A549 (cell line): ENCODE measurements at regions not wholly inside any gene's neighbourhood (a gene's known extent, or its start where the extent isn't known, plus 50 kb on each side); places are given as distances from the start of the nearest gene placed in this dataset.

Source experiments
- ATAC-seq, 2 experiments: fragments of 200-7000 bp in 1 of 2; fragments of >200 bp in 1 of 2; cut with Nextera tagmentation in 1 of 2; cut with Tn5 transposase in 1 of 2; 3 replicates each; pipeline versions ENCODE4 v1.8.0 to v1.9.1; 2018 to 2020; ENCODE audit warnings: mild to moderate bottlenecking in 1 of 2, moderate library complexity in 1 of 2
- CTCF ChIA-PET: fragments of 300-600 bp; sonication (Branson Sonifier 250); formaldehyde crosslinking; extraction: SDS; loops from one replicate; lab custom pipeline; 2021; ENCODE audit warnings: antibody characterized with exemption, inconsistent platforms; lab: Yijun Ruan, JAX
- POLR2A ChIA-PET: fragments of 350-600 bp; formaldehyde crosslinking; extraction: SDS; loops from one replicate; lab custom pipeline; 2021; ENCODE audit warnings: antibody characterized with exemption, inconsistent platforms; lab: Yijun Ruan, JAX
- DNase-seq, 2 experiments: peaks; one replicate each; pipeline versions ENCODE4 v3.0.0 to v3.0.0-alpha.2; 2011 to 2016; ENCODE audit warnings: low read depth in 1 of 2, low spot score in 1 of 2
- FAIRE-seq: peaks from 2 replicates; lab custom pipeline; 2011; peaks lifted over from hg19 to GRCh38; lab: Jason Lieb, UNC
- H3K27ac ChIP-seq, 2 experiments: fragments of >200 bp; sonication (Bioruptor Twin); formaldehyde crosslinking; 3 replicates each; pipeline ENCODE4 v1.5.1; 2016 to 2017
- H3K4me1 ChIP-seq: fragments of >200 bp; sonication (Bioruptor Twin); formaldehyde crosslinking; 3 replicates; pipeline ENCODE4 v1.6.1; 2016
- H3K4me2 ChIP-seq: fragments of >200 bp; sonication (Bioruptor Twin); formaldehyde crosslinking; 3 replicates; pipeline ENCODE4 v1.6.1; 2016
- H3K4me3 ChIP-seq: fragments of >200 bp; sonication (Bioruptor Twin); formaldehyde crosslinking; 3 replicates; pipeline ENCODE4 v1.5.1; 2016
- H3K9me3 ChIP-seq: fragments of >200 bp; sonication (Bioruptor Twin); formaldehyde crosslinking; 3 replicates; pipeline ENCODE4 v1.6.1; 2016
- BHLHE40 ChIP-seq: IDR thresholded peaks from 2 replicates; pipeline ENCODE4 v1.6.1; 2012; ENCODE audit warnings: low read depth, low read length, inconsistent platforms
- CBX8 ChIP-seq: fragments of 200-600 bp; sonication (generic); IDR thresholded peaks from 2 replicates; pipeline ENCODE4 v1.6.1; 2016
- CEBPB ChIP-seq, 2 experiments: fragments of >200 bp in 1 of 2; sonication (Bioruptor Twin) in 1 of 2; formaldehyde crosslinking in 1 of 2; IDR thresholded peaks; 2 replicates each; pipeline ENCODE4 v1.6.1; 2012 to 2016
- CHD2 ChIP-seq: fragments of 150-350 bp; IDR thresholded peaks from 2 replicates; pipeline ENCODE4 v1.6.1; 2014; ENCODE audit warnings: low read length; ENCODE audit not compliant: partially characterized antibody
- CHD4 ChIP-seq: fragments of 200-600 bp; sonication (generic); IDR thresholded peaks from 2 replicates; pipeline ENCODE4 v1.6.1; 2016; ENCODE audit warnings: antibody characterized with exemption, mild to moderate bottlenecking, borderline replicate concordance
- EHMT2 ChIP-seq: fragments of 200-600 bp; sonication (generic); IDR thresholded peaks from 2 replicates; pipeline ENCODE4 v1.6.1; 2016; ENCODE audit warnings: antibody characterized with exemption, low read depth, mild to moderate bottlenecking, moderate library complexity
- EP300 ChIP-seq, 2 experiments: fragments of >200 bp; sonication (Bioruptor Twin); formaldehyde crosslinking; IDR thresholded peaks; 2 replicates in 1 of 2; 3 replicates in 1 of 2; pipeline ENCODE4 v1.6.1; 2016 to 2017
- FOSB ChIP-seq: fragments of 250-450 bp; sonication (Bioruptor Pico); IDR thresholded peaks from 2 replicates; pipeline ENCODE4 v1.5.0; 2020; ENCODE audit warnings: mild to moderate bottlenecking, moderate library complexity
- FOSL2 ChIP-seq, 2 experiments: fragments of 450-650 bp in 1 of 2; fragments of >200 bp in 1 of 2; sonication (Bioruptor Twin) in 1 of 2; formaldehyde crosslinking; IDR thresholded peaks; 2 replicates each; pipeline versions ENCODE4 v1.5.0 to v1.6.1; 2016 to 2020; ENCODE audit warnings: mild to moderate bottlenecking in 1 of 2, moderate library complexity in 1 of 2
- HEYL ChIP-seq: fragments of 250-450 bp; sonication (Bioruptor Pico); IDR thresholded peaks from 2 replicates; pipeline ENCODE4 v1.8.0; 2021; ENCODE audit warnings: mild to moderate bottlenecking, moderate library complexity
- HOXA7 ChIP-seq: fragments of 250-450 bp; sonication (Bioruptor Pico); IDR thresholded peaks from 2 replicates; pipeline ENCODE4 v1.5.0; 2020; ENCODE audit warnings: mild to moderate bottlenecking, moderate library complexity
- HOXB13 ChIP-seq: fragments of 250-450 bp; sonication (Bioruptor Pico); IDR thresholded peaks from 2 replicates; pipeline ENCODE4 v1.5.0; 2020; ENCODE audit warnings: low read depth, mild to moderate bottlenecking, moderate library complexity
- JUN ChIP-seq, 2 experiments: fragments of >200 bp; sonication (Bioruptor Twin); formaldehyde crosslinking; IDR thresholded peaks; 2 replicates in 1 of 2; 3 replicates in 1 of 2; pipeline ENCODE4 v1.6.1; 2016 to 2017
- JUNB ChIP-seq: fragments of >200 bp; sonication (Bioruptor Twin); formaldehyde crosslinking; IDR thresholded peaks from 2 replicates; pipeline ENCODE4 v1.6.1; 2016
- KDM1A ChIP-seq: fragments of 200-600 bp; sonication (generic); IDR thresholded peaks from 2 replicates; pipeline ENCODE4 v1.6.1; 2016; ENCODE audit warnings: low read depth, mild to moderate bottlenecking
- KDM5A ChIP-seq: fragments of 200-600 bp; sonication (generic); IDR thresholded peaks from 2 replicates; pipeline ENCODE4 v1.6.1; 2016; ENCODE audit warnings: antibody characterized with exemption, mild to moderate bottlenecking
- MAZ ChIP-seq: fragments of 150-350 bp; IDR thresholded peaks from 2 replicates; pipeline ENCODE4 v1.6.1; 2014; ENCODE audit warnings: antibody characterized with exemption, low read depth, low read length, borderline replicate concordance
- MYC ChIP-seq: IDR thresholded peaks from 2 replicates; pipeline ENCODE4 v1.6.1; 2012; ENCODE audit warnings: mild to moderate bottlenecking, inconsistent platforms, low read length, improper control_type of control experiment, borderline replicate concordance
- NFE2L2 ChIP-seq: fragments of 150-350 bp; conservative IDR thresholded peaks from 2 replicates; pipeline ENCODE4 v1.6.1; 2014; ENCODE audit warnings: low read length
- NPAS2 ChIP-seq: fragments of 250-450 bp; sonication (Bioruptor Pico); IDR thresholded peaks from 2 replicates; pipeline ENCODE4 v1.8.0; 2022; ENCODE audit warnings: mild to moderate bottlenecking, moderate library complexity, borderline replicate concordance
- RCOR1 ChIP-seq: fragments of 150-350 bp; IDR thresholded peaks from 2 replicates; pipeline ENCODE4 v1.6.1; 2014; ENCODE audit warnings: antibody characterized with exemption, low read length, low read depth
- RNF2 ChIP-seq: fragments of 200-600 bp; sonication (generic); IDR thresholded peaks from 2 replicates; pipeline ENCODE4 v1.6.1; 2016; ENCODE audit warnings: low read depth, mild to moderate bottlenecking, antibody characterized with exemption, moderate library complexity, borderline replicate concordance
- SREBF2 ChIP-seq: fragments of 450-650 bp; IDR thresholded peaks from 2 replicates; pipeline ENCODE4 v1.6.1; 2014; ENCODE audit warnings: mild to moderate bottlenecking, moderate library complexity
- TP53 ChIP-seq: fragments of 250-450 bp; sonication (Bioruptor Pico); IDR thresholded peaks from 2 replicates; pipeline ENCODE4 v1.5.0; 2021; ENCODE audit warnings: mild to moderate bottlenecking, moderate library complexity
- ZC3H11A ChIP-seq: fragments of 450-650 bp; IDR thresholded peaks from 2 replicates; pipeline ENCODE4 v1.6.1; 2014; ENCODE audit warnings: antibody characterized with exemption, mild to moderate bottlenecking
- ZFP36 ChIP-seq: fragments of 450-650 bp; IDR thresholded peaks from 2 replicates; pipeline ENCODE4 v1.6.1; 2014; ENCODE audit warnings: borderline replicate concordance; ENCODE audit not compliant: partially characterized antibody
- WGBS: methylation state at CpG from one replicate; pipeline ENCODE4 v1.1.6; 2017; ENCODE audit errors: missing lambda C conversion rate; 5-methylcytosine and 5-hydroxymethylcytosine counted together
- TF ChIP-seq, protein P1 (sequence below): fragments of 250-450 bp; sonication (Bioruptor Pico); IDR thresholded peaks from 2 replicates; pipeline ENCODE4 v1.5.0; 2020; ENCODE audit warnings: low read depth, mild to moderate bottlenecking, moderate library complexity
- TF ChIP-seq, protein P2 (sequence below): fragments of 450-650 bp; IDR thresholded peaks from 2 replicates; pipeline ENCODE4 v1.6.1; 2014; ENCODE audit warnings: antibody characterized with exemption
- TF ChIP-seq, protein P3 (sequence below): fragments of 150-350 bp; IDR thresholded peaks from 2 replicates; pipeline ENCODE4 v1.6.1; 2014; ENCODE audit warnings: low read depth, mild to moderate bottlenecking, low read length
- TF ChIP-seq, protein P4 (sequence below): fragments of 250-450 bp; sonication (Bioruptor Pico); IDR thresholded peaks from 2 replicates; pipeline ENCODE4 v1.5.0; 2021; ENCODE audit warnings: mild to moderate bottlenecking, moderate library complexity, borderline replicate concordance
- TF ChIP-seq, protein P5 (sequence below): IDR thresholded peaks from 2 replicates; pipeline ENCODE4 v1.6.1; 2012; ENCODE audit warnings: low read depth, borderline replicate concordance

DNA sequence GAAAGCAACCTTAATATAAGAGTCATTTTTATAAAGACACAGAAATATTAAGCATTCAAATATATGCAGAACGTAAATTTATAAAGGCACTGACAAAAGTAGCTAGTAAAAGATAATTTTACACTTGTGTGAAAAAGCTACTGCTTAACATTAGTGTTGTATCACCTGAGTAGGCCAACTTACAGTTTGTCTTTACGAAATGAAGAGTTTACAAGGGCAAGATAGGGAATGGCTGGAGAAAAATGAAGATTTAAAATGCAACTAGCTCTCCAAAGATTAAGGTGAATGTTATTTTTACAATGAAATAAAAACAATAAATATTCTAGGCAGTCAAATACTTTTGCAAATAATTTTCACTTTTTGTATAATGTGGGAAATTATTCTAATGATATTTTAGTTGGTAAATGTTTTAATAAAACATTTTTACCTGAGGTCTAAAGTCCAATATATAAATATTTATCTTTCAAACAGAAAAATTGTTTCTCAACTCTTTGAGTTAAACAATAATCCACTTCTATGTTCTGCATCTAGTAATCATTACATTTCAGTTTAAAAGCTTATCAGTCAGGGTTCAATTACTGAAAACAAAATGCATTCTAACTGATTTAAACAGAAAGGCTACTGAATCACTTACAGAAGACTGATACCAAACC is 382.6 kb downstream of the IPMK start:
- Histone ChIP-seq H3K4me3 (no peak overlapping the region), H3K9me3 (no peaks in the 10 kb centered on the region), H3K4me2 (peak overlapping the region; percentile 50), H3K27ac (no peak overlapping the region), H3K4me1 (peaks cover 16% of the 10 kb centered on the region; the same call in 2 of the 3 replicates)
- ChIA-PET POLR2A (no interaction called here), CTCF (interaction anchor here (0.7 to 1.2 kb wide), 2 partner anchors 29 to 180 kb away, joined by 3 read pairs; no protein-coding TSS in a partner anchor)
- FAIRE-seq (no peak), ATAC-seq (no peak), DNase-seq (no peak)
- TF ChIP-seq BHLHE40 (no peak), TP53 (CRISPR knock-in tag) (no peak), ZC3H11A (no peak), FOSL2 (IDR thresholded peaks at IDR 0.05) (no peak), FOSL2 (CRISPR knock-in tag; IDR thresholded peaks at IDR 0.05) (no peak), CEBPB (IDR thresholded peaks at IDR 0.05) (no peak), SREBF2 (no peak), HEYL (CRISPR knock-in tag) (no peak), RCOR1 (no peak), EHMT2 (no peak), FOSB (CRISPR knock-in tag) (no peak), MYC (no peak), CHD2 (no peak), CHD4 (no peak), CBX8 (no peak), JUNB (no peak)
- TF ChIP-seq, protein P1, sequence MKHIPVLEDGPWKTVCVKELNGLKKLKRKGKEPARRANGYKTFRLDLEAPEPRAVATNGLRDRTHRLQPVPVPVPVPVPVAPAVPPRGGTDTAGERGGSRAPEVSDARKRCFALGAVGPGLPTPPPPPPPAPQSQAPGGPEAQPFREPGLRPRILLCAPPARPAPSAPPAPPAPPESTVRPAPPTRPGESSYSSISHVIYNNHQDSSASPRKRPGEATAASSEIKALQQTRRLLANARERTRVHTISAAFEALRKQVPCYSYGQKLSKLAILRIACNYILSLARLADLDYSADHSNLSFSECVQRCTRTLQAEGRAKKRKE (CRISPR knock-in tag), result no peak
- TF ChIP-seq, protein P2, sequence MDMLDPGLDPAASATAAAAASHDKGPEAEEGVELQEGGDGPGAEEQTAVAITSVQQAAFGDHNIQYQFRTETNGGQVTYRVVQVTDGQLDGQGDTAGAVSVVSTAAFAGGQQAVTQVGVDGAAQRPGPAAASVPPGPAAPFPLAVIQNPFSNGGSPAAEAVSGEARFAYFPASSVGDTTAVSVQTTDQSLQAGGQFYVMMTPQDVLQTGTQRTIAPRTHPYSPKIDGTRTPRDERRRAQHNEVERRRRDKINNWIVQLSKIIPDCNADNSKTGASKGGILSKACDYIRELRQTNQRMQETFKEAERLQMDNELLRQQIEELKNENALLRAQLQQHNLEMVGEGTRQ, result no peak
- TF ChIP-seq, protein P3, sequence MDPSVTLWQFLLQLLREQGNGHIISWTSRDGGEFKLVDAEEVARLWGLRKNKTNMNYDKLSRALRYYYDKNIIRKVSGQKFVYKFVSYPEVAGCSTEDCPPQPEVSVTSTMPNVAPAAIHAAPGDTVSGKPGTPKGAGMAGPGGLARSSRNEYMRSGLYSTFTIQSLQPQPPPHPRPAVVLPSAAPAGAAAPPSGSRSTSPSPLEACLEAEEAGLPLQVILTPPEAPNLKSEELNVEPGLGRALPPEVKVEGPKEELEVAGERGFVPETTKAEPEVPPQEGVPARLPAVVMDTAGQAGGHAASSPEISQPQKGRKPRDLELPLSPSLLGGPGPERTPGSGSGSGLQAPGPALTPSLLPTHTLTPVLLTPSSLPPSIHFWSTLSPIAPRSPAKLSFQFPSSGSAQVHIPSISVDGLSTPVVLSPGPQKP, result no peak
- TF ChIP-seq, protein P4, sequence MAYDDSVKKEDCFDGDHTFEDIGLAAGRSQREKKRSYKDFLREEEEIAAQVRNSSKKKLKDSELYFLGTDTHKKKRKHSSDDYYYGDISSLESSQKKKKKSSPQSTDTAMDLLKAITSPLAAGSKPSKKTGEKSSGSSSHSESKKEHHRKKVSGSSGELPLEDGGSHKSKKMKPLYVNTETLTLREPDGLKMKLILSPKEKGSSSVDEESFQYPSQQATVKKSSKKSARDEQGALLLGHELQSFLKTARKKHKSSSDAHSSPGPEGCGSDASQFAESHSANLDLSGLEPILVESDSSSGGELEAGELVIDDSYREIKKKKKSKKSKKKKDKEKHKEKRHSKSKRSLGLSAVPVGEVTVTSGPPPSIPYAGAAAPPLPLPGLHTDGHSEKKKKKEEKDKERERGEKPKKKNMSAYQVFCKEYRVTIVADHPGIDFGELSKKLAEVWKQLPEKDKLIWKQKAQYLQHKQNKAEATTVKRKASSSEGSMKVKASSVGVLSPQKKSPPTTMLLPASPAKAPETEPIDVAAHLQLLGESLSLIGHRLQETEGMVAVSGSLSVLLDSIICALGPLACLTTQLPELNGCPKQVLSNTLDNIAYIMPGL, result no peak
- 29% methylated on average over 2 of the region's 2 CpGs for WGBS

DNA sequence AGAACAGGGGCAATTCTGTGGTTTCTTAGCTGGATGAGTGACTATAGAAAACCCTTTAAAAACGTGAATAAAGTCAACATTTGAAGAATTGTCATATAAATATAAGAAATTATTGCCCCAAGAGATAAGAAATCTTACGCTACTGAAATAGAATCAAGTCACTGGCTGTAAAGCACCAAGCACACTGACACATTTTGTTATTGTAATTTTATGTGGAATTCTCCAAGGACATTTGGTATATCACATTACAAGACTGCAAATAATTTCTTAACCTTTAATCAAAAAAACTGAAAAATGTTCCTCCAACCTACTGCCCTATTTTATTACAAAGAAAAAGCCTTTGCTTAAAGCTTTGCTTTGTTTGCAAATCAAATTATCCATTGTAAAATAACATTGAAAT is 383.3 kb downstream of the IPMK start:
- ATAC-seq (no peak), DNase-seq (no peak), FAIRE-seq (no peak)
- ChIA-PET CTCF (interaction anchor here (1.2 kb wide), 1 partner anchor 30 kb away, joined by 3 read pairs; no protein-coding TSS in a partner anchor), POLR2A (no interaction called here)
- Histone ChIP-seq H3K27ac (no peak overlapping the region), H3K4me1 (peaks cover 16% of the 10 kb centered on the region; the same call in 2 of the 3 replicates), H3K4me2 (peak overlapping the region; percentile 50), H3K4me3 (no peak overlapping the region), H3K9me3 (no peaks in the 10 kb centered on the region)
- WGBS, result 45% methylated on average over 2 of the region's 2 CpGs
- no peak for TF ChIP-seq ZFP36
- no peak for TF ChIP-seq KDM5A
- no peak for TF ChIP-seq BHLHE40
- no peak for TF ChIP-seq MYC
- TF ChIP-seq MAZ, result no peak
- TF ChIP-seq EP300 (IDR thresholded peaks at IDR 0.05), result no peak
- TF ChIP-seq RCOR1, result no peak
- TF ChIP-seq, protein P5, sequence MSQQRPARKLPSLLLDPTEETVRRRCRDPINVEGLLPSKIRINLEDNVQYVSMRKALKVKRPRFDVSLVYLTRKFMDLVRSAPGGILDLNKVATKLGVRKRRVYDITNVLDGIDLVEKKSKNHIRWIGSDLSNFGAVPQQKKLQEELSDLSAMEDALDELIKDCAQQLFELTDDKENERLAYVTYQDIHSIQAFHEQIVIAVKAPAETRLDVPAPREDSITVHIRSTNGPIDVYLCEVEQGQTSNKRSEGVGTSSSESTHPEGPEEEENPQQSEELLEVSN, result no peak
- no peak for TF ChIP-seq HEYL (CRISPR knock-in tag)
- no peak for TF ChIP-seq CHD2
- TF ChIP-seq TP53 (CRISPR knock-in tag), result no peak
- TF ChIP-seq JUN (IDR thresholded peaks at IDR 0.05), result no peak
- TF ChIP-seq NPAS2, result no peak
- no peak for TF ChIP-seq NFE2L2
- no peak for TF ChIP-seq HOXA7 (CRISPR knock-in tag)
- TF ChIP-seq RNF2, result no peak
- TF ChIP-seq, protein P2, result no peak
- no peak for TF ChIP-seq KDM1A
- no peak for TF ChIP-seq FOSB (CRISPR knock-in tag)
- no peak for TF ChIP-seq HOXB13
